Activated gamma-delta T cell treated with Interleukin-2 at 50 U/mL for 16 hours (primary cell): ENCODE measurements at regions not wholly inside any gene's neighbourhood (a gene's known extent, or its start where the extent isn't known, plus 50 kb on each side); places are given as distances from the start of the nearest gene placed in this dataset.
"Not testable (repeated sequence)": the region's sequence is repeated elsewhere in the genome, so short reads cannot be mapped to it uniquely, and the experiment has no call there.

Experiments used
- DNase-seq: peaks from one replicate; pipeline ENCODE4 v3.0.0-alpha.2; 2020

DNA sequence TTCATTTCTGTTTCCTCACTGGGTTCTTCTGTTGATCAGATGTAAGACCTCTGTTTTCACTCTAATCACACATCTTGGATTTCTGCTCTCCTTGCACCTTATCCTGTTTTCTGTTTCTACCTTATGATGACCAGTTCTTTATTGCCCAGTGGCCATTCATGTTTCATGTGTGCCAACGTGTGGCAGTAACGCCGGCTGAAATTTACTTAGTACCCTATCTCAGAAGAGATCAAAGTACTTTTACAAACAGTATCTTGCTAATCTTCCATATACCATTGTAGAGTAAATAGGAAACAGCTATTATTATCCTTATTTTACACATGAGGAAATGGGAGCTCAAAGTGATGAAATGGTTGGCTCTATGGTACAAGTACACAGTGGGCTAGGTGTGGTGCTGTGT, 74.0 kb downstream of the GATA3 start:
- no peak for DNase-seq

DNA sequence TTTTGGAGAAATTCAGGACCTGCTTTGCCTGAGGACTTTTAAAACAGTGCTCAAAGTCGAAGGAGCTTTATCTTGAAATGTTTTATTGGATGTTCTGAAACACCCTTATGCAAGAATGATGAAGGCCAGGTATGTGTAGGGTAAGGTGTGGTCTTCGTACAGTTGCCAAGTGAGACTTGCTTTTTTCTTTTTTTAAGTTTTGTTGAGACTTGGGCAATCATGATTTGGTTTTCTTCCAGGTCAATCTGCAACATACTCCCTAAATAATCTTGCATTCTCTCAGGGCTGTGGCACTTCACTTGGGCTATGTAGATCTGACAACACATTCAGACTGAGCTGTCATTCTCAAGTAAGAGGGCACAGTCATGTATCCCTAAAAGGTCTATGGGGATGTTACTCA, 75.0 kb downstream of the GATA3 start:
- no peak for DNase-seq

DNA sequence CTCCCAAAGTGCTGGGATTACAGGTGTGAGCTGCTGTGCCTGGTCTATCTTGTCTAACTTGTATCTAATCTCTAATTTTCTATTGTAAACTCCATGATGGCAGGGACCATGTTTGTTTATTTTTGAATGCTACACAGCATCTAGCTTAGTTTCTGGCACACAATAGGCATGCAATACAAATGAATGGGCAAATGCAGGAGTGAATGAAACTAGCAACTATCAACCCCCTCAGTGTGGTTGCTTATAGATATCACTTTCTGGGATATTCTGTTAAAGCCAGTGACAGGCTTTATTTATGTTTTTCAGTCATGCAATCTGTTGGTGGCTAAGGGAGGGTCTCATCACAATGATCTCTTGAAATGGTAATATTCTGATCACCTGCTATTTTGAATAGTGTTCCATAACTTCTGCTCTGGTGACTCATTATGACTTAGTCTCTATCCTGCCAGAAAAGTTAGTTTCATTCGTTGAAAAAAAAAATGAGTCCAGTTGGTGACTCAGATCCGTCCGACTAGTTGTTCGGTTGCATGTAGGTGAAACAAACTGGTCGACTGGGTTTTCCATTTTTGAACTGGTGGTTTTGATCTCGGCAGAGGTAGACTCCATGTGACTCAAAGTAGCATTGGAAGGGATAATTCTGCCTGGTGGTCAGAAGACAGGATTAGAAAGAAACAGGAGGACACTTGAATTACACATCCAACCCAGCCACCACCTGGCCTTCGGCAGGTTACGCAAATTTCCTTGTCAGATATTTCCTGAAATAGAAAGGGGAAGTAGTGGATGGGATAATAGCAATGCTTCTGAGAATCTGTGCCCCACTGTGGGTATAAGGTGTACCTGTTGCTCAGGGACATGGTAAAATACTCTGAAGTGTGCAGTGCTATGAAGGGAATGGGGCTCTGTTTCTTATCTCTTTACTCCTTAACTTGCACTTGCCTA, 76.8 kb downstream of the GATA3 start:
- DNase-seq = no peak

DNA sequence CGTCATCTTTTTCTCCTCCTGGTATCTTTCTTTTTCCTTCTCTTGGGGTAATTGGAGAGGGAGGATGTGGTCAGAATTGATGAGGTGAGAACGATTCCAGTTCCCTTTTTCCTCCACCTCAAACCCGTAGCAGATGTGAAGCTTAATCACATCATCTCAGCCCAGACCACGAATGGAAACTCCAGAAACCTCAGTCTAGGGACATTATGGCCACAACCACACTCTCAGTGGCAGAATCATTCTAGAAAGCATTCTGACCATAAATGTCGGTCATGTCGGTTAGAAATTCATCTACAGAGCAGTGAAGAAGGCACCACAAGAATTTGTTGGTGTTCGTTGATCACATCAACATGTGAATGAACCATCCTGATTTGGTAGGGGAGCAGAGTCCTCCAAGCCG, 78.7 kb downstream of the GATA3 start:
- no peak for DNase-seq

DNA sequence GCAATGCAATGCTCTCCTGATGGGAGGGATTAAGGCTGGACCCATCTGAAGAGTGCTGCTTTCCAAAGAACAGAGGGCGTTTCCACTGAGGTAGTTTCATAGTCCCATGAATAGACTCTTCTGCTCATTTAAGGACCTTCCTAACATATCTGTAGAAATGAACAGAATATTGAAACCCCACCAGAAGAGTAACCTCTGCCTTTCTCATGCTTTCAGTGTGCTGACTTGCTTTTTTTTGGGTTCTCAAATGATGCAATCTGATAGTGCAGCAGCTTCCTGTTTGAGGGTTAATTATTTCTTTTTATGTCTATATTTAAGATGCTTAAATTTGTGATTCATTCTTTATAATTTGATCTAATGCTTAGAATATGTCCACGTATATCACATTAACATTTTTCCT, 82.2 kb downstream of the GATA3 start:
- no peak for DNase-seq

DNA sequence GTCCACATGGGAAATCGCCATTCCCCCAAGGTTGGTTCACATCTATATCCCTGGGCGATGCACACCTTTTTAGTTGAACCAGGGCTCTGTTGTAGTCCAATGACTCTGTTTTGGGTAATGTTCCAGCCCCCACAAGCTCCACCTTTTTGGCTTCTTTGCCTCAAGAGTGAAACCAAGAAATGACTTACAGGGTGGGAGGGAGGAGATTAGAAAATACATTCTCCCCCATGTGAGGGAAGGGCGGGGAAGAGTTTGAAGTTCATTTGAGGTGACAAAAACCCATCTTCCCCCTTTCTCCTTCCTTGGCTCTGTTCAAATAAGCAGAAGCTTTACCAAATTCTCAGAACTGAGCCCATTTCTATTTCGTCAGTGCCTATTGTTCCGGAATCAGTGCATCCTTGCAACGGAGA, 82.8 kb downstream of the GATA3 start:
- no peak for DNase-seq

DNA sequence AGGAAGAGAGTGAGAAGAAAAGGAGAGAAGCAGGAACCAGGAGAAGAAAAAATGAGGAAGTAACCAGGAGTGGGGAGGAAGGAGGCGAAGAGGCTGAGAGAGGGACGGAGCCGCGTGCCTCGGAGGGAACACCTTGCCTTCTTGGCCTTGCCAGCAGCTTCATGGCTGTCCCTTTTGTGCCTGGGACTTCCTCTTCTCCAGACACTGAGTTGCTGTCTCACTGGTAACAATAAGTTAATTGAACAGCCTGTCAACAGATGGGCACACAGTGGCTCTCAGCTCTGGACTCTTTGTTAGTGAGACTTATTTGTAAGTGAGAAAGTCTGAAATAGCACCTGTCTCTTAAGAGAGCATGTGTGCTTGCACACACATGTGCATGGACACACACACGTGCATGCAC, 83.2 kb downstream of the GATA3 start:
- DNase-seq = no peak

DNA sequence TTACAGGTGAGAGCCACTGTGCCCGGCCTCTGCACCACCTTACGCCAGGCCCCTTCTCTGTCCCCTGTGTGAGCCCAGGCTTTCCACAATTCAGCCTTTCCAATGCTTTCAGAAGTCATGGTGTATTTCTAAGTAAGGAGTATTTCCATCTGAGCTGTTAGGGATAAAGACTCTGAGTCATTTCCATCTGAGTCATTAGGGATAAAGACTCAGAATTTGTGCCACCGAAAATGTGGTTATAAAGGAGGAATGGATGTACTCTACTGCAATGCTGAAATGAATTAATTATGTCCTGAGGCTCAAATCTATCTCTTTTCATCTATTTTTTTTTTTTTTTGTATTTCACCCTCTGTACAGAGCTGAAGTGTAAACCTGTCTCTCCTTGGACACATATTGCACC, 84.0 kb downstream of the GATA3 start:
- no peak for DNase-seq

DNA sequence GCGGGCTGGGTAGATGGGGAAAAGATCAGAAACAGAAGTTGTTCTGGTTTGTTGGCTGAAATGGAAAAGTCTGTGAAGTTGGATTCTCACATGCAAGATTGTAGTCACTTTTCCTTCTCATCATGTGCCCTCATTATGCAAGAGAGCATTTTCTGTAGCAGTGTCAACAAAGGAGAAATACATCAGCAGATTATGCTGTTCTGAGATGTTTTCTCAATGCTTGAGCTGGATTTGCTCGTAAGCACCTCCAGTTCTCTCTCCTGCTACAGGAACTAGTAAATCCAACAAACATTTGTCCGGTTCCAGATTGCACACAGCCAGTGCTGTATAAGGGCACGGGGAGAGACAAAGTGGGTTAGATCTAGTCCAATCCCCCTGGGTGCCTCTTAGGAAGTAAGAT, 90.0 kb downstream of the GATA3 start:
- no peak for DNase-seq

DNA sequence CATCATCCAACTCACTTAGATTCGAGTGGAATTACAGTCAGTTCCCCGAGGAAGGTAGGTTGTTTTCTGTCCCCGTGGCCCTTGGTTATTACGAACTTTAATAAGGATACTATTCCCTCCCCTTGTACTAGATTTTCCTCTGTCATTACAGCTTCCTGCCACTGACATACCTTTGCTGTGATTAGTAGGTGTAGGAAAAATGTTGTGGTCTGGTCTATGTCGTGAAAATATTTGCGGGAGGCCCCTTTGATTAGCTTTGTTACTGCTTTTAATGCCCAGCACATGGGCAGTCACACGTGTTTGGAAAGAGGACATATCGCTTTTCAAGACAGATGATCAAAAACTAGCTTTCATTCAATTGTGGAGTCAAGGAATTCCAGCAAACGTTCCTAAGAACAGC, 92.2 kb downstream of the GATA3 start:
- no peak for DNase-seq

DNA sequence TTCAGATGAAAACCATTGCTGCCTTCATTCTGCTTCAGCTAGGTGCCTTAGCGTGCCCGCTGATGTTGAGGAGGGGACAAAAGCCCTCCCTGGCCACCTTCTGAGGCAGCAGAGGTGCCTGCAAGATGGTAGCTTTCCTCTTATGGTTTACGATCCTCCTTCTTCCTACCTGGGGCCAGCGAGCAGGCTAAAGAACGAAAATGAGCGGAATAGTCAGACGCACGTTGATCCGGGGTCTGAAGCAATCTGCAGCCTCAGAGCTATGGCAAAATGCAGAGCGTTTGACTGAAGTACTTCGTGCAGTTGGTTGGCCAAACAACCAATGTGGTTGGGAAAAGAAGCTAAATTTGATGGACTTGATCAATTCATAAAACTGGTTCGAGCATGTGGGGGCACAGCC, 95.5 kb downstream of the GATA3 start:
- no peak for DNase-seq

DNA sequence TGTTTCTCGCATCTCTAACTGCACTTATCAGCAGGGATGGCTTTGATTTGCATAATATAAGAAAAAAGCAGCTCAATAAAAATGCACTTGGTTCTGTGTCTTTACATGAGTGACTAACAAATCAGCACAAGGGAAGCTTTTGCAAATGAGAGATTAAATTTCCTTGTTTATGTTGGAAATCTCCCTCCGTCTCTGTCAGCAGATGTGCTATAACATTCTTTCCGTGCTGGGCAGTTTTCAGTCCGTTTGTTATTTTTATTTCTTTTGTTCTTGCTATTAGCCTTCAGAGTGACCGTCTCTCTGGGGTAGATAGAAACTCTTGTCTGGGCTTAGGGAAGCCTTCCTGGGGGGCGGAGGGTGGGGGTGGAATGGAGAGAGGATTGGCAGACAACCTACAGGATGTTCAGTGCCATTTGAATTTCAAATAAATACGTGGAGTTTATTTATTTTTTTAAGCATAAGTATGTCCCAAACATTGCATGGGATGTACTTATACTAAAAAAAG, 96.0 kb downstream of the GATA3 start:
- no peak for DNase-seq

DNA sequence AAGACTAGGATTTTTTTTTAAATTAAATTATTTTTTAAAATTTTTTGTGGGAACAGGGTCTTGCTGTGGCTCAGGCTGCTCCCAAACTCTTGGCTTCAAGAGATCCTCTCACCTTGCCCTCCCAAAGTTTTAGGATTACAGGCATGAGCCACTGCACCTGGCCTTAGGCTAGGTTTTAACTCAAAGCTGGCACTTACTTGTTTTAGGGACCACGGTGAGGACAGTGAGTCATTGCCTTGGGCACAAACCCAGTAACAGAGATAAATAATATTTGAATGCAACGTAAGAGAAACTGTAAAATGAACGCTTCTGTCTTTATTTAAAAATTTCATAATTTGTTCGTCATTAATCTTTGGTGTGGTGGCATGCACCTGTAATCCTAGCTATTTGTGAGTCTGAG, 96.6 kb downstream of the GATA3 start:
- DNase-seq = no peak

DNA sequence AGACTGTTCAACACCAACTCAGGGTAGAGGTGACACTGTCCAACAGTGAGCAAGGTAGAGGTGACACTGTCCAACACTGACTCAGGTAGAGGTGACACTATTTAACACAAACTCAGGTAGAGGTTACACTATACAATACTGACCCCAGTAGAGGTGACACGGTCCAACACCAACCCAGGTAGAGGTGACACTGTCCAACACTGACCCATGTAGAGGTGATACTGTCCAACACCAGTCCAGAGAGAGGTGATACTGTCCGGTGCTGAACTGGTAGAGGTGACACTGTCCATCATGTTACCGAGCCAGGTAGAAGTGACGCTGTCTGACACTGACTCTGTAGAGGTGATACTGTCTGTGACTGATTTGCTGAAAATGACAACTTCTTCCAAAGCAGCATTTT, 102.4 kb downstream of the GATA3 start:
- no peak for DNase-seq

DNA sequence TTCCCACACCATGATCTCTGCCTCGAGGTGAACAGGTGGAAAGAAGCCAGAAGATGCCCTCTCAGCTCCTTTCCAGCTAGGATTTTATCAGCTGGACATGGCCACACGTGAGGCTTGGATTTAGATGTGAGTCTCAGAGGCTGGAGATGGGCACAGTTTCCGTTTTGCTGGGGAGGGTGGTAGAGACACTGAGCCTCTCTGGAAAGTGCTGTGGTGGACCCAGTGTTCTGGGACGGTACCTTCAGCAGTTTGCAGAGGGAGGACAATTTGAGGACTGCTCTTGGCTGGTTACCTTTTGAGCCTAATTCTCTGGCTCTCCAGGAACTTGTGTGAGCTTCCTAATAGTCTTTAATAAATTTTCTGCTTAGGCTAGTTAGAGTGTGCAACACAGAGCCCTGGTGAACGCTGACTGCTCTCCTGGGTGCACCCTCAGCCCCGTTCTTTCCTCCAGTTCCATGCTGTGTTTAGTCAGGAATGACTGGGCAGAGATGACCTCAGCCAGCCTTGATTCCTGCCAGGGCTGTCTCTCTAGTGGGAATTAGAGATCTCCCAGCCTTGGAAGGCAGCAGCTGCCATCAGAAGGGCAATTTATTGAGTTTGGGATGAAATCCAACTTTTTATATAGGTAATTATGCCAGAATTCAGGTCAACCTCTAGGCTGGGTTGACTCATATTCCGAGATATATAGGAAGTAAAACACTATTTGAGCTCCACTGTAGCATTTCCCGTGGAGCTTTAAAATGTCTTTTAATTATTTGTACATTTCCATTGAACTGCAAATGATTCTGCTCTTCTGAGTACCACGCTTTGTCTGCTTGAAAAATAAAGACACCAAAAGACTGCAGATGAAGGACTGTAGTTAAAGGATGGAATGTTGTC, 103.9 kb downstream of the GATA3 start:
- no peak for DNase-seq

DNA sequence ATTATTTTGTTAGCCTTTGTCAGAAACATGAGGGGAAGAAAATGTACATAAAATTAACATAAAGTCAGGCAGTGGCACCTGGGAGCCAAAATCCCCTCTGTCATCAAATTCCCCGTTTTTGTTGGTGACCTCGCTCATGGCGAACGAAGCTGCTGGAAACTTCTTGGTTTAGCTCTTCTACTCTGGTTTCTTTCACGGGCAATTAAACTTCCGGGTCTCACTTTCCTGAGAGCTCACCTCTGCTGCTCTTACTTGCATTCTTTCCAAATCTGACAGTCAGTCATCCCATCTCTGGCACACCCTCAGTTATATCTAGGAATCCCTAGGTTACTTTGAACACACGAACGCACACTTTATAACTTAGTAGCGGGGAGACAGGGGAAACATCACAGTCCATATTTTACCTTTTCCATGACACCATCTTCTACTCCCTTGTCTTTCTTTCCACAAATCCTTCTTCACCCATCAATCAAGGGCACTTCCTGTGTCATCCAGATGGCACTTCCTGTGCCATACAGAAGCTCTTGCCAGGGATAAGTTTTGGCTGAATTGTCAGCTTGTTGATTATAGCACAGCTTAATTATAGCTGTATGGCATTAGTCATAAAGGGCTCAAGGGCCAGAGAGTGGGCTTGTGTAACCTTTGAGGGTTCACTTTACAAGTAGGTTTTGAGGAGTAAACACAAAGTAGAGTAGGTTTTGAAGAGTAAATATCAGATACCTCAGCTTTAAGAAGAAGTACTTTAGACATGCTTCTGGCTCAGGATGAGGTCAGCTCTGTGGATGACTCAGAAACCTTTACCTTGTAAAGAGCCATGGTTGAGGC, 105.1 kb downstream of the GATA3 start:
- DNase-seq = no peak

DNA sequence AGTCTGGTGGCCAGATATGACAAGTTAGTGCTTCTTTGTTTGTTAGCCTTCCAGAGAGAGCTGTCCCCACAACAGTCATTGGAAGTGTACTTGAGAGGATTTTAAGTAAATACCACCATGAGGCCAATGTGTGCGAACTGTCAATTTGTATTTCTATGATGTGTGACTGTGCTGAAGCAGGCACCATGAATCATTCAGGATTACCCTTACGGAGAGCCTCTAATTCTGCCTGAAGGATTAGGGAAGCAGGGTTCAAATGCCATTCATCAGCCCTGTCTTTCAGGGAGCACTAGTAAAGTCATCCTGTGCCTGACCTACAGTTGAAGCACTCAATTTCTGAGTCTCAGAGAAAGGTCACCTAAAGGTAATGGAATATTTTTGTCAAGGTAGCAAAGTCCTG, 109.3 kb downstream of the GATA3 start:
- no peak for DNase-seq

DNA sequence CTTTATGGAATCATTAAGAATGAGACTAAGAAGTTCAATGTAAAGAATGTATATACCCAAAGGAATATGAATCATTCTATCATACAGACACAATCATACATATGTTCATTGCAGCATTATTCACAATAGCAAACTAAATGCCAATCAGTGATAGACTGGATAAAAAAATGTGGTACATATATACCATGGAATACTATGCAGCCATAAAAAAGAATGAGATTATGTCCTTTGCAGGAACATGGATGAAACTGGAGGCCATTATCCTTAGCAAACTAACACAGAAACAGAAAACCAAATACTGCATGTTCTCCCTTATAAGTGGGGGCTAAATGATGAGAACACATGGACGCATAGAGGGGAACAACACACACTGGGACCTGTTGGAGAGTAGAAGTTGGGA, 110.2 kb downstream of the GATA3 start:
- not testable (repeated sequence) for DNase-seq

DNA sequence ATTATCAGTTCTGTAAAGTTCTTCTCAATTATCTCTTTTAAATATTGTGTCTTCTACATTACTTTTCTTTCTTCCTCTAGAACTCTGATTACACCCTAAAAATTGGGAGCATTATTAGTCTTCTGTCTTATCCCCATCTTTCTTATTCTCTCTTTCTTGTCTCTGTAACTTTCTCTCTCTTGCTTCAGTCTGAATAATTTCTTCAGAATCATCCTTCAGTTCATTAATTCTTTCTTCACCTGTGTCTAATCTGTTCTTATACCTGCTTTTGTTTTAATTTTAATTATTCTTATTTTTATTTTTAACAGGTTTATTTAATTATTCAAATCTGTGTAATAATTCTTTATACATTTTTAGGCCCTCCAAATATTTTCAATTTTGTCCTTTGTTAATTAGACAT, 114.3 kb downstream of the GATA3 start:
- DNase-seq = no peak

DNA sequence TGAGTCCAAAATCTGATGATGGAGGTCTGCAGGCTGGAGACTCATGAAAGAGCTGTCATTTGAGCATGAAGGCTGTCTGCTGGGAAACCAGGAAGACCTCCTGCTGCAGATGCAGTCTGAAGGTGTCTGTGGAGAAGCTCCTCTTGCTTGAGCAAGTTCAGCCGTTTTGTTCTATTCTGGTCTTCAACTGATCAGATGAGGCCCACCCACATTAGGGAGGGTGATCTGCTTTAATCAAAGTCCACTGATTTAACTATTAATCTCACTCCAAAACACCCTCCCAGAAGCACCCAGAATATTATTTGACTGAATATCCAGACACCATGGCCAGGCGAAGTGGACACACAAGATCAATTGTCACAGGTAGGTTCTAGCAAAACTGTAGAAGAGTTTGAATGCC, 116.5 kb downstream of the GATA3 start:
- DNase-seq = no peak

DNA sequence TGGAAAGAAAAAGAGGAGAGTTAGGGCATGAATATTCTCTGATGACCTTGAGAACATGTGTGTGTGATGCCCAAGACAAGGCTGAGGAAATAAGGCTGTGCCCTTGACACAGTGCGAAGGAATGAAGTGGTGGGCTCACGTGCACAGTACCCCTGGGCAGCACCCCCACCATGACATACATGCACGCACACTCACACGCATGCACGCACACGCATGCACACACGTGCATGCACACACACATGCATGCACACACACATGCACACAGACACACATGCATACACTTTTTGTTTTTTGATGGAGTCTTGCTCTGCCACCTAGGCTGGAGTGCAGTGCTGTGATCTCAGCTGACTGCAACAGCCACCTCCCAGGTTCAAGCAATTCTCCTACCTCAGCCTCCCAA, 118.1 kb downstream of the GATA3 start:
- no peak for DNase-seq

DNA sequence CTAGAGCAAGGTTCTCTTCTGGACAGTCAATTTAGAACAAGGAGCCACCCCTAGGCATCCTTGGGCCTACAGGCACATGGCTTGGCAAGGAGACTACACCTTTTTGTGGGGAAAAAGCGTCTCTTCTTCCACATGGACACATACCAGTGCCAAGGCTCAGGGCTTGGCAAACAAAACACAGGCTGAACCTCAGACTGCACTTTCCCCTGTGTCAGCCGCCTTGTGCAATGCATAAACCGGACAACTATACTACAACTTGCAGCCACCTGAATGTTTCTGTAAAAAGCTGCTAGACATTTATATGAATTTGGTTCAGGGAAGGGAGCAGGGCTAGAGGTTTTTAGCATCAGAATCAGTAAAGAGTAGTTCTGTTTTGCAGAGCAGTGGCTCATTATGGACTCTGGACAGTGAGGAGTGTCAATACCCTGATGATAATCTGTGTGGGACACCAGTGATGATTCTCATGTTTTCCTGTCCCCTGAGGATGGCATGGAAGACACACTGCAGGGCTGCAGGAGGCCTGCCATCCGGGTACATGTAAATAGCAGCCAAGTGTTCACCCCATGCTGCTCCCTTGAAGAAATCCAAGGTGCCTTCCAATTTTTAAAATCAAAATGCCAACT, 118.9 kb downstream of the GATA3 start:
- DNase-seq = no peak

DNA sequence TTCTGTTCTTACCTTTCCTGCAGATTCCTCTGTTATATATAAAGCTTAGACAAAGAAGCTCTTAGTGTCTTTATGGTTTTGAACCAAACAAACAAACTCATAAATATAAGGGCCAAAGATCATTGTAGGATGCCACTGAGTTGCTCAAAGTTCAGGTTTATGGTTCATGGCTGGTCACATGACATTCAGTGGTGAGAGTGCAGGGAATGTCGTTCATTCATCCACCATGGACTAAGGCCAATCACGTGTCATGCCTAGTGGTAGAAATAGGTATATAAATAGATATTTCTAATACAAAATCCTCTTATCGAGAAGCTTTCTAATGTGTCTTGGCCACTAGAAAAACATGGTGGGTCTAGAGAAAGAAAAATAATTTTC, 119.4 kb downstream of the GATA3 start:
- no peak for DNase-seq
